ENCODE measurements at regions not wholly inside any gene's neighbourhood (a gene's known extent, or its start where the extent isn't known, plus 50 kb on each side); places are given as distances from the start of the nearest gene placed in this dataset.
"Not testable (repeated sequence)": the region's sequence is repeated elsewhere in the genome, so short reads cannot be mapped to it uniquely, and the experiment has no call there.

DNA sequence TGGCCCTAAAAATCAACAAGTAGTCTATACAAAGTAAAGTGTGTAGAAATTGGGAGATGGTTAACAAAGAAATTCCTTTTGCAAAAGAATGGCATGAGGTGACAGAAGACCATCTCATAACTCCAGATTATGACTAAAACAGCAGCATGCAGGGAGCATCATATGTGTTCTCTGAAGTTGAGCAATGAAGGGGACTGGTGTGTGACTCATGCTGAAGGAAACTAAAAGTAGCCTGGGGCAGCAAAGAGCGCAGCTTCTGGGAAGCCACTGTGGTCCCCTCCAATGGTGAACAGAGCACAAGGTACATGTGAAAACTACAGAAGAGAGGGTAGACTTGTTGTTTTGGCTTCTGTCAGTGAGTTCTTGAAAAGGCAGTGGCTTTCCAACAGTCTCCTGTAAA lies 133.4 kb downstream of the MACC1 start:
- DNase-seq: peak in 1 of 2 donors; percentile 1

DNA sequence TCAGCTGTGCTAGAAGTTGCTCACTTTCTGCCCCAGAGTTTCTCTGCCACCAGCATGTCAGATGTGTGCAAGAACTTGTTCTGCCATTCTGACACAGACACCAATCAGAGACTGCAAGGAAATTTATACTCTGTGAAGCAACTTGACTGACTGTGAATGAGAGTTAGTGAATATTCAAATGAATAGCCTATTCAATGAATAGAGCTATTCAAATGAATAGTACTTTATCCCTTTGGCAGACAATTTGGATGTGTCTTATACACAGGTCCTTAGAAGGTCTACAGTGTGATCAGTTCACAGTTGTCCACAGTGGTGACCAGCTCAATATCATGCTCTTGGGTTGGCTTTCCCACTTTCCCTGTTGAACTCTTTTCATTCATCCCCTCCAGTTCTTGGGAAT lies 138.1 kb downstream of the MACC1 start:
- DNase-seq: no peak

DNA sequence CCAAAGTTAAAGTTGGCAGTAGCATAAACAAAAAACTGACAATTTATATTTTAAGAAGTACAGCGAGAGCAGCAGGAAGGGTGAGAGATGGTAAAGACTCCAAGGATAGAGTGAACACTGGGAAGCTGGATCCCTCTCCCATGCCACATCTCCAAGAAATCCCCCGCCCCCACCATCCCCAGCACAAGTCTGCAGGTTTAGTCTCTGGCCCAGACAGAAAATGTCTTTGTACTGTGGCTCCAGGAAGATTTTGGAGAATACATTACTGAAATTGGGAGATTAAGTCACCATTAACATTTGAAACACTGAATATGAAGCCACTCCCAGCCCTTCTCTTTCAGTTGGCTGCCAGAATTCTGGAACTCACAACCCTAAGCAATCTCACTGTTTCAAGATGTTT lies 140.3 kb downstream of the MACC1 start:
- no peak for DNase-seq

DNA sequence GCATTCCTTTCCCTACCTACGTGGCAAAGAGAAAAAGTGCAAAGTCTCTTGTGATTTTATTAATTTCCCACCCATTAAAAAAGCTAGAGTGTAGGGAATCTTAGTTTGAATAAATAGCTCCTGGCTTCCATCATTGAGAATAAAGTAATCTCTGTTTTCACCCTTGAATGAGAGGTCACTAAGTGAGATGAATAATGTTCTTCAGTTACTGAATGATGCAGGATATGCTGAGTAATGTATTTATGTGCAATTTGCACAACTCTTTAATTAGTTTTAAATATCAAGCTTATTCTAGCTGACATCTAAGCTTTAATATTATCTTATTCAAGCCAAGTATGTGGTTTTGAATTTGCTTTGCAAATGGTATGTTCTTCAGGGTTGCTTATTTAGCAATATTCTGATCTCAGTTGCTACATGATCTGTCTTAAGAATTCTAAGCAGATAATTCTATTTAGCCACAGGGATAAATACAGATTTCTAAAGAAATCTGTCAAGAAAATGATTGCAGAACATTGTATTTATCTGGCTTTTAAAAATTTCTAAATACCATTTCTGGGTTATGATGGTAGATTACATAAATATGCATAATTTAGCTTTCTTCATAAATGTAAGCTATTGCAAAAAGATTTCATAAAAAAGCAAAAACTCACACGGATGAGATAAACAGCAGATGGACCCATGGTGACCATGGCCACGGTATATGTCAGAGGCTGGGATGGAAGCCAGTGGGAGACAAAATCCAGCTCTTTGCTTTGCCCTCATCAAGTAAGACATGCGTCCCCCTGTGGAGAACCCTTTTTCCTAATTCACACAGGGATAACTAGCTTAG lies 141.0 kb downstream of the MACC1 start:
- DNase-seq: no peak

DNA sequence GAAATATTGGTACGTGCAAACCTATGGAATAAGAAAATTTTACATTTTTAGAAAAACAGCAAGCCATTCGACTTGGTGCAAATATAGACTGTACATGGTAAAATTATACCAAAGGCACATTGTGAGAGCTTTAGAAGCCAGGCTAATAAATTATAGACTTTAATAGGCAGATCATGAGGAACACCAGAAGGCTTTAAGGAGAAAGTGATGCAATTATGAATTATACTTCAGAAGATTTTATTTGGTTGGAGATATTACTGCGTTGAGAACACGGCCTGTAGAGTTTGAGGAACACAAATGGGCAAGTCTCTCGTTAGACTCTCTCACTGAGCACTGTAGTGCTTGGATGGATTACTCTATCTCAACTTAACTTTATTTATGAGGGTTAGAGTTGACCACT lies 141.7 kb downstream of the MACC1 start:
- no peak for DNase-seq

DNA sequence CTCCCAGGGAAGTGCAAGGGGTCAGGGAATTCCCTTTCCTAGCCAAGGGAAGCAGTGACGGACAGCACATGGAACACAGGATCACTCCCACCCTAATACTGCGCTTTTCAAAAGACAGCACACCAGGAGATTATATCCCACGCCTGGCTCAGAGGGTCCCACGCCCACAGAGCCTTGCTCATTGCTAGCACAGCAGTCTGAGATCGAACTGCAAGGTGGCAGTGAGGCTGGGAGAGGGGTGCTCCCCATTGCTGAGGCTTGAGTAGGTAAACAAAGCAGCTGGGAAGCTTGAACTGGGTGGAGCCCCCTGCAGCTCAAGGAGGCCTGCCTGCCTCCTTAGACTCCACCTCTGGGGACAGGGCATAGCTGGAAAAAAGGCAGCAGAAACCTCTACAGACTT lies 149.2 kb downstream of the MACC1 start:
- not testable (repeated sequence) for DNase-seq

DNA sequence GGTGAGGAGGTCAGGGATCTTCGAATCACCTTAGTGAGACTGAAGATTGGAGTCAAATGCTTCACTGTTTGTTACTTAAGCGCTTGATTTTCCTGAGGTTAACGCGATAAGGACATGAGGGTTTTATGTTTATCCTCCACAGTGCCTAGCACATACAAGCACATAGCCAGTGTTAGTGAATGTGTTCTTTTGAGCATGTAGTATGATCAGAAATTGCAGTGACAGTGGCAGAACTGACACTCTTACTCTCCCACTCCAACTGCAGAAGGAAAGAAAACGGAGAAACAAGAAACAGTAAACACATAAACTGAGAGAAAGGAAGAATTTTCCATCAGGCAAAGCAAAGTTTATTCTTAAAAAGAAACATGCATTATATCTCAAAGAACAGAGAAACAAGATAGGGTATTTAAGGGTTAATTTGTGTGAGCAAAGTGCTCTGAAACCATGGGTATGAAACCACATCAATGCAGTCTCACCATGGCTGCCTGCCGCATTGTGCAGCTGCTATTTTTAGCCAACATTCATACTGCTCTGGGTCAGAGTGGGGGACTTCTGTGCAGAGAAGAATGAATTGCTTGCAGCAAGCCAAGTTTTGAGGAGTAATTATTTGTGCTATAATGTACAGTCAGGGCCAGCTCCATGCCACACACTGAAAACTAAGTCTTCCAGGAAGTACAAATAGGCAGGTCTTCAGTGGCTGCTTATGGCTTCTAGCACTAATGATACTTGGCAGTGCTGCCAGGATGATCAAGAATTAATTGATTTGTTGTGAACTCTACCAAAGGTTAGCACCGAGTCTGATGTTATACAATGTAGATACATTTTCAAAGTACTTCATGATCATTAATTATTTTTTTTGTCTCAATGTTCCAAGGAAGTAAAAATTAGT lies 152.0 kb downstream of the MACC1 start:
- no peak for DNase-seq

DNA sequence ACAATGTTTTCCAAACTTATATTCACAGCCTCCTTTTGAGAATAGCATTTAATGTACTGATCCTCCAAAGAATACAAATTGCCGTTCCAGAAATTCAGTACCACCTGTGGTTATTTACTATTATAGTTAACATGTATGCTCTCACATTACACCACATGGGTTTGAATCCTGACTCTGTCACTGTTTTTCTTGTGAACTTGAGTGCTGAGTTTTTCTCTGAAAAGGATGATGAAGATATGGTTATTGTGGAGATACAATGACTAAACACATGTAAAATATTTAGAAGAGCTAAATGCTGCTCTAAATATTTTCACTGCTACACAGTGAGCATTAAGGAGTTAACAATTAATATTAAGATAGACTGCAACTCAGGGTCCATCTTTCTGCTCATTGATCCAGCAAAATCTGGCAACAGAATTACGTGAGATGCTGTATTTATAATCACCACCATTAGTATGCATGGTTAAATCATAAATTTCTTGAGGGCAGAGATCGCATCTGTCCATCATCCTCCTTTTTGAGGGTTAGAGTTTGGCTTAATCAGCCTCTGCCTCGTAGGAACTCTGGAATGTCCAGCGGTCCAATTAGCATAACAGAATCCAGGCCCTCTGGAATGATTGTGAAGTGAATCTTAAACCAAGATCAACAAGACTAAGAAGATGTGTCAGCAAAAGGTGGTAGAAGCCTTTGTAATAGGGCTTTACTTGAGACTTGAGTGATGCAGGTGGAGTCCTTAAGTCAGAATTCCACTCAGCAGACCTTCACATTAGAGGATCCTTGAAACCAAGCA lies 152.8 kb downstream of the MACC1 start:
- no peak for DNase-seq

DNA sequence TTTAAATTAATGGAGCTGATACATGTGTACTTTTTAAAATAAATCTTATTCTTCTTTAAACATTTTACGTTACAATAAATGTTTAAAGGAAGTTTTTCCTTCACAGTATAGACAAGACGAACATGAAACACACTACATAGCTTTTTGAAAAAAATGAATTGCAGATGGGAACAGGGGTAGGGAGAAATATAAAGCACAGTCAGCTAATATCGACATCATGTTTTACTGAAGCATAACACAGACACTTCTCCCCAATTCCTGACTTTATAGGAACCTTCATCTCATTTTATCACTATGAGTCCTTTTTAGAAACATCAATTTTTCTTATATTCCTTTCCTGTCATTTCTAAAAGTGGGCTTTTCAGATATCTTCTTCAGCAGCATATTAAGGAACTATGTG lies 153.5 kb downstream of the MACC1 start:
- no peak for DNase-seq

DNA sequence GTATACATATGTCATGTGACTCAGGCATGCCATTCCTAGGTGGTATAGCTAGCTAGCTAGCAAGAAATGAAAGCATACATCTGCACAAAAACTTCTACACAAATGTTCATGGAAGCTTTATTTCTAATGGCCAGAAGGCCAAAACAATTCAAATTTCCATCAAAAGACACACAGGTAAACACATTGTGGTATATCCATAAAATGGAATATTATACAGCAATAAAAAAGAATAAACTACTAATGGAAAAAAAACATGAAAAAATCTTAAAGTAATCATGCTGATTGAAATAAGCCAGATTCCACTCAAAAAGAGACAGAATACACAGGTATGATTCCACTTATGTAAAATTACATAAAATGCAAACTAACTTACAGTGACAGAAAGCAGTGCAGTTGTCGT lies 154.3 kb downstream of the MACC1 start:
- no peak for DNase-seq

DNA sequence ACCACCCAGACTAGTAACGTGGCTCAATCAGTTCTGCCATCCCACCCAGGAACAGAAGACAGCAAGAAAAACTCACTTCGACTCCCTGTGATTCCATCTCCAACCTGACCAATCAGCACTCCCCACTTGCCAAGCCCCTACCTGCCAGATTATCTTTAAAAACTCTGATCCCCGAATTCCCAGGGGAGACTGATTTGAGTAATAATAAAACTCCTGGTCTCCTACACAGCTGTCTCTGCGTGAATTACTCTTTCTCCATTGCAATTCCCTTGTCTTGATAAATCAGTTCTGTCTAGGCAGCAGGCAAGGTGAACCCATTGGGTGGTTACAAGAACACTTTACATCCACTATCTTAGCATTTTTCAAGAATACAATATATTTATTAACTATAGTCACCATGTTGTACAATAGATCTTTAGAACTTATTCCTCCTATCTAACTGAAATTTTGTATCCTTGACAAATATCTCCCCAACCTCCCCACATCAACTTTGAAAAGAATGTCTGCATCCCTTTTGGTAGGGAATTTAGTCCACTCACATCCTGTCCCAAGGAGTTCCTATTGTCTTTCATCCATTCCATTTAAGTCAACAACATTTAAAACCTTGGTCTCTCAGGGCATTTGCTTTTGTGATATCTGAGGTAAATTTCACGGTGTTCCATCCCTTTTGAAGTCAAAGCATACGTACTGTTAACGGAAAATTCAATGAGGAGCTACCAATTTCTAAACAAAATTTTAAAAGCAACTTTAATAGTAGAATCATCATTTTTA lies 163.7 kb downstream of the MACC1 start:
- no peak for DNase-seq

DNA sequence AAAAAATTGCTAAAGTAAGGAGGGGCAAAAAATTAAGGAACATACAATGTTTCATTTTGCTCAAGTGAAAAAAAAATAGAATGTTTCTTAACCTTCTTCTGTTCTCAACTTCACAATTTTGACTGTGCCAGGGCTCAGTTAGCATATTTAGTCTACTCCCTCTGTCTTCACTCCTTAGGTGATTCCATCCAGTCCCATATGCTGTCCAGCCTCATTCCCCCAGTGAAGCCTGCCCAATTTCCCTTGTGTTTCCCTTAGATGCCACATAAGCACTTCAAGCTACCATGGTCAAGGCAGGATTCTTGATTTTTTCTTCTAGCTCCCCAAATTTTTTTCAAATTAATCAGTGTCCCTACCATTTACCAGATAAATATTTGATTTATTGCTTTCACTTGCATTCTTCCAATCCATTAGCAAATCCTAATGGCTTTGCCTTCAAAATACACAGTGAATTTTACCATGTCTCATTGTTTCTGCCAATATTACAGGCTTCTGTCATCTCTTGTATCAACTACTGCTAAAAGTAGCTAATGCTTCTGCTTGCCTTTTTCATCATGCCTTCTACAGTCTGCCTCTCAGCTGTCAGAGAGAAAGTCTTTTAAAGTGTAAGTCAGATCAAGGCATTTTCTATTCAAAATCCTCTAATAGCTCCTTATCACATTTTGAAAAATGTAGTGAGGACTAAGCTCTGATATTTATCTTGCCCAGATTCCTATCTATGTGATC lies 166.8 kb downstream of the MACC1 start:
- DNase-seq: no peak

DNA sequence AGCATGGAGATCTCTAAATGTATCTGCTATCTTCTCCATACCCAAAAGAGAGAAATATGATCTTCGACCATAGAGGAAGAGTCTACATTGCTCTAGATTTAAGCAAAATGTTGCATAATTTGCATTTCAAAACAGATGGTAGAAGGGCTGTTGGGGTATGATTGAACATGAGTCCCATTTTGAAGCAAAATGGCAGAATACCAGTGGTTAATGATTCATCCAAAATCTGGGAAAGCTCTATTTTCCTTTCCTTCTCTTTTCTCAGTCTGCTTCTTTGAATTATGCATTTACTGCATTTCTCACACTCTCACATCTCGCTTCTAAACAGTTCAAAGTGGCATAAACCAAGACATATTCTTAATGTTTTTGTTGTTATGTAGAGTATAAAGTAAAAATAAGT lies 178.5 kb downstream of the MACC1 start:
- no peak for DNase-seq

DNA sequence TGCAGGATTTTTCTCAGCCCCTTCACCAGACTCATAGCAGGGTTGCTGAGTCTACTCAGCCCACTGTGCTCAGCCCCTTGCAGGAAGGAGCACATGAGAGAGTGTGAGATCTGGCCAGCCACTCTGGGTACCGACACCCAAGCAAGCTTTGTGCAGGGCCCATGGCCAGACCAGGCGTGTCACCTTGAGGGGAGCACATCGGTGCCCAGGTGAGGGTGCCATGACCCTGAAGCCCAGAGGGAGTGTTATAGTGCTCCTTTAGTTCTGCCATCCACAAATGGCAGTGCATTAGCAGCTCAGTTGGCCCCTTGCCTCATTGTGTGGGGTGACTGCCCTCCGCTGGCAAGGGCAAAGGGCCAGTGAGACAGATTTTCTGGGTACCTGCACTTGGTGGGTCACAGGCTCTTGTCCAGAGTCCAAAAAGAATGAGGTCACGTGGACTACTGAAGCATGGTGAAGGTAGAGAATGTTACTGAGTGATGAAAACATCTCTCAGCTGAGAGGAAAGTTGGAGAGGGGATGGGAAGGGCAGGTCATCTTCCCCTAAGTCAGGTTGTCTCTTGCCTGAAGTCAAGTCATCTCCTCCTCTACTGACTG lies 181.8 kb downstream of the MACC1 start:
- DNase-seq: no peak

DNA sequence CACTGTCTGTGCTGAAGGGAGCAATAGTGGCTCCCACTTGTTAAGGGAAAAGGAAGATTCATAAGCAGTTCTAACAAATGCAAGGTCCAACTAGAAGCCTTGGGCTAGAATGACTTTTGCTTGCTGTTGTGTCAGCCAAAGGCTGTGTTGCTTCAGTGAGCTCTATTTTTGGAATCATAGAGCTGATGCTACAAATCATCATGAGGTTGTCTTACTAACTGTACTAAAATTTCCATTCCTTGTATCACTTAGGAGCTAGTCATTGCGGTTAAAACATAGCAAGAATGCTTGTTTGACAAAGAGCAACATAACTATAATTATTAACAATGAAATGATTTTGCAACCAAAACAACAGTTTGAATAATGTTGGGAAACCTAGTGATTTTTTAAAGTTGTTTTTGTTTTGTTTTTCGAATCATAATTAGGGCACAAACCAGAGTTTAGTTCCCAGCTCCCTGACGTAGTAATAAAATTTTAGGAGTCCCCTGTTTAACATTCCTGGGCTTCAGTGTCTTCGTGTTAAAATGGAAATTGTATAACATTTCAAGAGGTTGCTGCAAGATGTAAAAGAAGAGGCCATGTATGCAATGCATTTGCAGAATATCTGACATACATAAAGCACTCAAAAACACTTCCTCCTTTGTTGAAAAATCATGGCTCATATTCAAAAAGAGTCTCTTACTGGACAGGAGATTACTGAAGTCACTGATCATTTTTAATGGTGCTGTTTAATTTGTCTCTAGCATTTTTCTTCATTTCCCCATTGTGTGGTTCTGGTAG lies 183.4 kb downstream of the MACC1 start:
- no peak for DNase-seq

DNA sequence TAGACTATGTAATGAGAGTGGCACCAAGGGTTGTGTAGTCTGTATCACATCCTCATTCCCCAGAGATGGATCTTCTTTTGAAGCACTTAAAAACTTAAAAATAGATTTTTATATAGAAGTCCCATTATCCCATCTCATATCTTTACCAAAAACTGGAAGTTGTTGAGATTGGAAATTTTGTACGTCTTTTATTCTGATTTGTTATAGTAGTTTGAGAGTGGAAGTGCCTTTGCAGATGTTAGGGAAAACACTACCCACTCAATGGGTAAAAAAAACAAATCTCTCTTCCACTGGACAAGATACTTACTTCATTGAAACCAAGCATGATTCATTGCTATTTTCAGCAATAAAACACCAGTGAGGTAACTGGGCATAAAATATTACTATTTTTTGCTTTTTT lies 184.4 kb downstream of the MACC1 start:
- DNase-seq: no peak

DNA sequence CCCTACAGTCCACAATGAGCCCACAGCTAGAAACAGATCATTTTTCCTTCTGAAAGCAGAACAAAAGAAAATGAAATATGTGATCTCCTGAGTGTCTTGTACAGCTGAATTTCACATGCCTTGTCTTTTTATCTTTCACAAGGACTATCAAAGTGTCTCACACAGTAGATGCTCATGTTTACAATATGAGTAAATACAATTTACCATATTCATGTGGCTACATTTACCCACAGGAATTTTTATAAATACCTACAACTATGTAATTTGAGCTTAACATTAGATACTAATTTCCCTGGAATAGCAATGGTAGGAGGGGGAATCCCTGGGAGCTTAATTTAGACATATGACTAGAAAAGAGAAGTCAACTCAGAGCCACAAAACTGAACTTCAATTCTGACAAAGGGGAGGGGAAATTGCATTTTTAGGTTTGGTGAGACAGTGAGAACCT lies 186.2 kb downstream of the MACC1 start:
- no peak for DNase-seq

DNA sequence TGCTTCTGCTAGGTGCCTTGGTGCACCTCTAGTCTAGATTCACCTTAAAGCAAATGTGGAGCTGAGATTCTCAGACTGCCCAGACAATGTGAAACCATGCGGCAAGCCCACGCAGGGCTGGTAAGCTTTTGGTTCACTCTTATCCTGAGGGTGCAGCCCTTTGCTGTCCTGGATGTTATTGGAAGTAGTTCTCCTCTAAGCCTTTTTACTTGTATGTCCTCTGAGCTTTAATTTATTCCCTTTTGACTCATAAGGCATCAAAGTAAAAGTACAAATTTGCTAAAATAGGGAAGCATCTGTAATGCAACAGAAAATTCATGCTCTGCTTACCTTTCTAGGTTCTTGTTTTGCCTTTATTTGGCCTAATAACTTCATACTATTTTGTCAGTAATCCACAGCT lies 186.8 kb downstream of the MACC1 start:
- DNase-seq: no peak

DNA sequence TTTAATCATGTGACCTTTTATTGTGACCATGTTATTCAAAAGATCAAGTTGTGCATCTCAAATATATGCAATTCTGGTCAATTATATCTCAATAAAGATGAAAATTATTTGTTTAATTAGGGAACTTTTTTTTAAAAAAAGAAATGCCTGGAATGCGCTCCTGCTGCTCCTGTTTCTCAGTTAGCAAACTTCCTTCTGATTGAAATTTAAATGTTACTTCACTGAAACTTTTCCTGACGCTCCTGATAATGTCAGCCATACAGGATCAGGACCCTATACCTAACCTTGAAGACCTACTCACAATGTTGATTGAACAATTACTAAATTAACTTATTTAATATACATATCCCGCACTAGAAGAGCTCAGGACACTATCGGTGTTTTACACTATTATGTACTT lies 190.4 kb downstream of the MACC1 start:
- DNase-seq: no peak

DNA sequence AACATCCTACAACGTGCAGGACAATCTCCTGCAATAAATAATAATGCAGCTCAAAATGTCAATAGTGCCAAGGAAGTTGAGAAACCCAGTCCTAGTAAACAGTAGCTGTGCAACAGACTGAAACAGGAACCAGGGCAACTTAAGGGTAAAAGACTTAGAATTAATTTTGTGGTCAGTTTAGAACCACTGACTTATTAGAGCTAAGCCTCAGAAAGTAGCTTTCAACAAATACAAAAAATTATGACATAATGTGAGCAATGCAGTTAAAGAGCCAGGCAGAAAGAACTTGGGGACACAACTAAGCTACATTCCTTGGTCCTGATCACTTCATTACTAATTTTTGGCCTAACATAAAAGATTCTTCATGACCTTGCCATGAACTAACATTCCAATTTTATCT lies 195.4 kb downstream of the MACC1 start:
- DNase-seq: no peak

DNA sequence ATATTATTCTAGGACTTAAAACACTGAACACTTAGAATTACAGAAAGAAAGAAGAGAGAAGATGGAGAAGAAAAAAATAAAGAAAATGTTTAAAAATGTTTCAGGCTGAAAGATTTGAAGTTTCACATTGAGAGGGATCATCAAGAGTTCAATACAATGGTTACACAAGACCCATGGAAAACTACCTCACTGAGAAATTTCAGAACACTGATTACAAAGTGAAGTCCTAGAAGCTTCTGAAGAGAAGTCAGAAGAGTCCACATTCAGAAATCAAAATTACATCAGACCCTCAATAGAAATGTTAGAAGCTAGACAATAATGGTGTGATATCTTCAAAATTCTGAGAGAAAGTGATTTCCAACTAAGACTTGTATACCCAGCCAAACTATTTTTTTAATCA lies 196.1 kb downstream of the MACC1 start:
- no peak for DNase-seq
